ENCODE measurements at regions not wholly inside any gene's neighbourhood (a gene's known extent, or its start where the extent isn't known, plus 50 kb on each side); places are given as distances from the start of the nearest gene placed in this dataset.

GRCh38 chr10:8255301-8255700 is 200.8 kb downstream of the GATA3 start:
- Histone ChIP-seq H3K9me3 (ENCODE audit: control insufficient read depth in 1 of 2, insufficient read depth in 1 of 2, low read length in 2 of 2) (peaks cover 0 to 4% of the 10 kb centered on the region in 2 experiments), H3K27ac (ENCODE audit: low read depth in 1 of 2, low read length in 2 of 2) (no peak overlapping the region), H3K4me3 (ENCODE audit: low read length) (no peak overlapping the region), H3K27me3 (ENCODE audit: control insufficient read depth in 1 of 2, insufficient read depth in 2 of 2, low read length in 2 of 2) (no peaks in the 10 kb centered on the region), H3K4me1 (ENCODE audit: insufficient read depth, low read length) (no peaks in the 10 kb centered on the region), H3K36me3 (ENCODE audit: insufficient read depth, low read length) (no peaks in the 10 kb centered on the region)
- CTCF ChIA-PET: no interaction called here
- TF ChIP-seq CTCF (IDR thresholded peaks at IDR 0.05): no peak
- H3K4me1 Mint-ChIP-seq (ENCODE audit: low read depth): no peaks in the 10 kb centered on the region
- no peak for ATAC-seq (ENCODE audit: poor library complexity)
- H3K36me3 Mint-ChIP-seq (ENCODE audit: low read depth): no peaks in the 10 kb centered on the region
- H3K27ac Mint-ChIP-seq: no peak overlapping the region
- no peak for DNase-seq
- peaks cover 2% of the 10 kb centered on the region for H3K9me3 Mint-ChIP-seq
- intact Hi-C loops (cut with DNase I, micrococcal nuclease): no loop called here
- no peaks in the 10 kb centered on the region for H3K27me3 Mint-ChIP-seq
- no peak overlapping the region for H3K4me3 Mint-ChIP-seq
- POLR2A ChIA-PET: no interaction called here

GRCh38 chr10:8260645-8261044 is 206.2 kb downstream of the GATA3 start:
- Histone ChIP-seq H3K36me3 (ENCODE audit: insufficient read depth, low read length) (no peaks in the 10 kb centered on the region), H3K27ac (ENCODE audit: low read depth in 1 of 2, low read length in 2 of 2) (no peak overlapping the region), H3K4me1 (ENCODE audit: insufficient read depth, low read length) (no peaks in the 10 kb centered on the region), H3K9me3 (ENCODE audit: control insufficient read depth in 1 of 2, insufficient read depth in 1 of 2, low read length in 2 of 2) (peaks cover 0 to 4% of the 10 kb centered on the region in 2 experiments), H3K4me3 (ENCODE audit: low read length) (no peak overlapping the region), H3K27me3 (ENCODE audit: control insufficient read depth in 1 of 2, insufficient read depth in 2 of 2, low read length in 2 of 2) (no peaks in the 10 kb centered on the region)
- Mint-ChIP-seq H3K27me3 (no peaks in the 10 kb centered on the region), H3K4me3 (no peak overlapping the region), H3K4me1 (ENCODE audit: low read depth) (no peaks in the 10 kb centered on the region), H3K27ac (no peak overlapping the region), H3K36me3 (ENCODE audit: low read depth) (no peaks in the 10 kb centered on the region), H3K9me3 (peaks cover 2% of the 10 kb centered on the region)
- intact Hi-C loops (cut with DNase I, micrococcal nuclease): no loop called here
- CTCF ChIA-PET: no interaction called here
- TF ChIP-seq CTCF (IDR thresholded peaks at IDR 0.05): no peak
- POLR2A ChIA-PET: no interaction called here
- no peak for ATAC-seq (ENCODE audit: poor library complexity)
- no peak for DNase-seq

GRCh38 chr10:8262317-8262716 is 207.8 kb downstream of the GATA3 start:
- Histone ChIP-seq H3K27me3 (ENCODE audit: control insufficient read depth in 1 of 2, insufficient read depth in 2 of 2, low read length in 2 of 2) (no peaks in the 10 kb centered on the region), H3K27ac (ENCODE audit: low read depth in 1 of 2, low read length in 2 of 2) (no peak overlapping the region), H3K36me3 (ENCODE audit: insufficient read depth, low read length) (no peaks in the 10 kb centered on the region), H3K4me1 (ENCODE audit: insufficient read depth, low read length) (no peaks in the 10 kb centered on the region), H3K9me3 (ENCODE audit: control insufficient read depth in 1 of 2, insufficient read depth in 1 of 2, low read length in 2 of 2) (peaks cover 0 to 4% of the 10 kb centered on the region in 2 experiments), H3K4me3 (ENCODE audit: low read length) (no peak overlapping the region)
- DNase-seq (no peak), ATAC-seq (ENCODE audit: poor library complexity) (no peak)
- ChIA-PET POLR2A (no interaction called here), CTCF (no interaction called here)
- no peak overlapping the region for H3K4me3 Mint-ChIP-seq
- no peak for TF ChIP-seq CTCF (IDR thresholded peaks at IDR 0.05)
- intact Hi-C loops (cut with DNase I, micrococcal nuclease): no loop called here
- H3K9me3 Mint-ChIP-seq: peaks cover 2% of the 10 kb centered on the region
- no peaks in the 10 kb centered on the region for H3K27me3 Mint-ChIP-seq
- H3K4me1 Mint-ChIP-seq (ENCODE audit: low read depth): no peaks in the 10 kb centered on the region
- H3K27ac Mint-ChIP-seq: no peak overlapping the region
- no peaks in the 10 kb centered on the region for H3K36me3 Mint-ChIP-seq (ENCODE audit: low read depth)

Measured in CD4-positive, alpha-beta T cell (primary cell).